ENCODE measurements at regions not wholly inside any gene's neighbourhood (a gene's known extent, or its start where the extent isn't known, plus 50 kb on each side); places are given as distances from the start of the nearest gene placed in this dataset.
"Not testable (repeated sequence)": the region's sequence is repeated elsewhere in the genome, so short reads cannot be mapped to it uniquely, and the experiment has no call there.

DNA sequence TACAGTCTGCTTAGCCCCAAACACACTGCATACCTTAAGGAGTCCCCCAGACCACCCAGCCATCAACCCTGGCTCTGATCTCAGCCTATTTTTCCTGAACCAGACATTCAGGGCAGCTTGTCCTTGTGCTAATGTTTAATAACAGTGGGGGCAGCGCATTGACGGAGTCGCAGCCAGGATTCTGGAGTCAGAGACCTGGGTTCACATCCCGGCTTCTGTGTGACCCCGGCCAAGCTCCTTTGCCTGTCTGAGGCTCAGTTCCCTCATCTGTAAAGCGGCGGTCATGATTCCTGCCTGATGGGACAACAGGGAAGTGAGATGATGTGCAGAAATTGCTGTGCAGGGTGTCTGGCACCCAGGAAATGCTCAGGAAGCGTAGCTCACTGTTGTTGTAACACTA is 63.1 kb downstream of the MATN1 start:
- DNase-seq = no peak

DNA sequence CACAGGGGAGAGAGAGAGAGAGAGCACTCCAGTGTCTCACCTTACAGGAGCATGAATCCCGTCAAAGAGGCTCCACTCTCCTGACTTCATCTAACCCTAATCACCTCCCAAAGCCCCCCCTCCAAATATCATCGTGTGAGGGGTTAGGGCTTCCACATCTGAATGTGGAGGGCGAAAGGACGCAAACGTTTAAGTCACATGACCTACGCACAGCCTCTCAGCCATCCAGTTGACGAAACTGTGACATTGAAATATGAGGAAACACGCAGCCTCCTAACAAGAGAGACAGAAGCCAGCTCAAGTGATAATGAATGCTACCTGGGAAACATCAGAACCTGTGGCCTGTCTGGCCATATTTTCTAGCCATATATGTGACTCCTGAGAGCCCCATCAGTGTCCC is 63.7 kb downstream of the MATN1 start:
- DNase-seq = no peak

DNA sequence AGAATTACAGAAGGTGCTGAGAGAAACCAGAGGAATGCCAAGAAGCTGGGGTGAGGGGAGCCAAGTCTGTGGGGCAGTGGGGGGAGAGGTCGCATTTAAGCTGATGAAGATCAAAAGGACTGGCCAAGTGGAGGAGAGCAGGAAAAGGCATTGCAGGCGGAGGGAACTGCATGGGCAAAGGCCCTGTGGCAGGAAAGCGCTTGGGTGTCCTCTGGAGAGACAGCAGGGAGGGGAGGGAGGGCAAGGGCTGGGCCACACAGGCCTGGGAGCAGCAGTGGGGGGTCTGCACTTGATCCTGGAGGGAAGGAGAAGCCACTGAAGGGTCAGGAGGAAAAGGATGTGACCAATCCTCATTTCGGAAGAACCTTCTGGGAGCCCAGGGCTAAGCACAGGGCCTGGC is 65.0 kb downstream of the MATN1 start:
- DNase-seq = not testable (repeated sequence)

DNA sequence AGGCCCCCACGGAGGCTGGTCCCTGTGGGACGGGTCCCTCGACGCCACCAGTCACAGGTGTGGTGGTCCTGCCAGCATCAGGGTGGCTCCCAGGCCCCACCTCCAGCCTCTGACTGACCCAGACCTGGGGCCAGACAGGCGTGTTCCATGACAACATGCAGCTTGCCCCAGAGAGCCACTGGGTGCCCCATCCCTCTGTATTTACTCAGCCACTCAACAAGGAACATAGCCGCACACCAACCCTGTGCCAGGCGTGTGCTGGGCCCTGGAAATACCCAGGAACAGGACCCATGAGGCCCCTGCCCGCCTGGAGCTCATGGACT is 65.4 kb downstream of the MATN1 start:
- DNase-seq = no peak

DNA sequence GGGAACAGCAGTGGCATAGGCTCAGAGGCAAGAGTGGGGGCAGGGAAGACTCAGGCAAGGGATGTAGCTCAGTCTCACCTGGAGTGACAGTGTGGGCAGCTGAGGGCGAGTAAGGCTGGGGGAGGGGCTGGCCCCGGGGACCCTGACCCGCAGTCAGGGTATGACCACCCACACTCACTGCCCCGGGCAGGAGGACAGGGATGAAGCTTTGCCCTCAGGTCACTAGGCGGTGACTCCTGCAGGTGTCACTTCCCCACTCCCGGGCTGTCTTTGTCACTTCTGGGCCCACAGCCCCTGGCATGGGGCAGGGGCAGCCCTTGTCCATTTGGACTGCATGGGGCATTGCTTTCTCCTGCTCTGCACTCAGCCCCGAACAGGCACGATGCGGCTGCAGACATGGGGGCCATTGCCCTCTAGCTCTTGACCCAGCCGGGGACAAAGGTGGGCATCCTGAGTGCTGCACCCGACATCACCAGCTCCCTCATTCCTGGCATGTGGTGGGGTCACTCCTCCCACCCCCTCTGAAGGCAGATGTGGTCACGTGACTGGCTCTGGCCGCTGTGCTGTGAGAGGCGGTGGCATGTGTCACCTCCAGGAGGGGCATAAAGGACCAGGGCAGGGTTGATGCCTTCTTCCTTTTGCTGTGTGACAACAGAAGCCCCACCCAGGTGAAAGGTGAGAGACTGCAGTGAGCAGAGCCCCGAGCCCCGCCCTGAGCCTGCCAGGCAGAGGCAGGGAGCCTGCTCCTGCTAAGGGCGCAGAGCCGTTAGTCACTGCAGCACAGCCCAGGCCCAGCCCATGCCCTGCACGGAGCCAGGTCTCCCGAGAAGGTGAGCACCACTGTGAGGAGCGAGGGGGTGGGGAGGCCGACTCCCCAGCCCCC is 66.0 kb downstream of the MATN1 start:
- DNase-seq = no peak

DNA sequence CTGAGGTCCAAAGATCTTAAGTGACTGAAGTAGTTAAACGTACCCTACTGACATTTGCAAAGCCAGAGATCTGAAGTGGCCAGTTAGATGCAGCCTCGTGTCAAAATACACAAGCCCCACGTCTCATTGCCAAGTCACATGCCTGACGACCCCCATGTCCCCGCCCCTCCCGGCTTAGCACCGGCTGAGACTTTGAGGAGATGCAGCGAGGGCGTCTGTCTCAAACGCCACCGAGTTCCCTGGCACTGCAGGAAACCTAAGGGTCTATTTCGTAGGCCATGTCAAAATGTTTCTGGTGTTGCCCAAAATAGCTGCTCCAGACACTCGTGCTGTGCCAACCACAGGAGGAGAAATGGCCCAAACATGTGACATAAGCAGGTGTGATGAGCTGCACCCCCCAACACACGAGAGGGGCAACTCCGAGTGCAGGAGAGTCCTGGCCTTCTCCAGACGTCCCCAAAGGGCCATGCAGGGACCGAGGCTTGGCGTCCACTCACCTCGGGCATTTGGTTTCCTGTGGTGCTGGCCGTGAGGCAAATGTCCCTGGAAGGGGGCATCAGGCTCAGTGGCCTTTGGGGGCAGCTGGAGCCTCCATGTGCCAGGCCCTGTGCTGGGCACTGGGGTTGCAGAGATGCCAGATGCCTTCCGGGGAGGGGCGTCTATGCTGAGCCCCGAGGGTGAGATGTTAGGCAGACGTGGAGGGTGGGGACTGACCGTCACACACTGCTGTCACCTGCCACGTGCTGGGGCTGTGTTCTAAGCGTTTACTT is 67.0 kb downstream of the MATN1 start:
- DNase-seq = no peak

DNA sequence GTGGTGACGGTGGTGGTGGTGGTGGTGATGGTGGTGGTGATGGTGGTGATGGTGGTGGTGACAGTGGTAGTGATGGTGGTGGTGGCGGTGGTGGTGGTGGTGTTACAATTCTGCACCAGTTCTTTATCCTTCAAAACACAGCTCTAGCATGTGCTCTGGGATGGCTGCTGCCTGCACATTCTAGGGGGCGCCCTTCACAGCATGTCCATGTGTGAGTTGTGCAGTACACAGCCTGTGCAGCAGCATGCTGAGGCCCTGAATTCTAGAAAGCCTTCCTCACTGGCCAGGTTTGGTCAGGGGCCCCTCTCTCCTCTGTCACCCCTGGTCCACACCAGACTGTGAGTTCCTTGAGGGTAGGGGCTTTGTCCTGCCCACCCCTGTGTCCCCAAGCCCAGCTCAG is 67.7 kb downstream of the MATN1 start:
- DNase-seq = no peak

DNA sequence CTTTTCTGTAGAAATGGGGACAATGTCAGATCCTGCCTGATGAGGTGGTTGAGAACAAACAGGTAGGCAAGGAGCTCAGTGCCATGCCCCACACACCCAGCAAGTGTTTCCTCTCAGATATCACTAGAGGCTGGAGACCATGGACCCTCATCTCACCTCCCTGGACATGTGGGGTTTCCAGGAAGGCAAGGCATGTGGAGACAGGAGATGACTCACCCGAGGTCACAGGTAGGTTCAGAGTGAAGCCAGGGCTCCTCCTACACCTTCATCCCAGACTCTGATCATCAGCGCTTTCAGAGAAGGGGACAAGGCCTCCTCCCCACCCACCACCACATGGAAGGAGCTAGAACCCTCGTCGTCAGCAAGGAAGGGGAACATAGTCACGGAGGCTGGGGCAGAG is 69.2 kb downstream of the MATN1 start:
- DNase-seq = no peak

DNA sequence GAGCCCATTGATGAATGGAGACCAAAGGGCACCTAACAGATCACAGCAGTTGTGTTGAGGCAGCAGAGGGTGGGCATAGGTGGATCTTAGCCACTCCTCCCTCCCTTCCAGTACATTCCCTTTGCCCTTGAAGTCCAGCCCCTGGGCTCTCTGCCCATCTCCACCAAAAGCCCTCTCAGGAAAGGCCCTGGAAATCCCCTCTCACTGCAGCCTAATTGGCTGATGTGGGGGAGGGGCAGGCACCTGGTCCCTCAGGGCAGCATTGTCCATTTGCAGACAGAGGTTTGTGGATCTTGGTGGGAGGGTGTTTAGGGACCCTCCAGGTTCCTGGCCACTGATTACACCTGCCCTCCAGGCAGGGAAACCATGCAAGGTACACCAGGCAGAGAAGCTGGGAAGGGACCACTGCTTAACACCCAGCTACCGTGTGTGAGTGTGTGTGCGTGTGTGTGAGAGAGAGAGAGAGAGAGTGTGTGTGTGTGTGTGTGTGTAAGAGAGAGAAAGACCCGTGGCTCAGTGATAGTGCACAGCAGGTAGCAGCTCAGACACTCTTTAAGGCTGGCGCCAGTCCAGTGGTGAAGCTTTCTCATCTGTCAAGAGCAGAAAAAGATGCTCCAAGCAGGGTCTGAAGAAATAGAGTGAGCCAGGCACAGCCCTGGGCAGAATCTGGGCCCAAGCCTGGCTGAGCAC is 71.1 kb downstream of the MATN1 start:
- DNase-seq = no peak

DNA sequence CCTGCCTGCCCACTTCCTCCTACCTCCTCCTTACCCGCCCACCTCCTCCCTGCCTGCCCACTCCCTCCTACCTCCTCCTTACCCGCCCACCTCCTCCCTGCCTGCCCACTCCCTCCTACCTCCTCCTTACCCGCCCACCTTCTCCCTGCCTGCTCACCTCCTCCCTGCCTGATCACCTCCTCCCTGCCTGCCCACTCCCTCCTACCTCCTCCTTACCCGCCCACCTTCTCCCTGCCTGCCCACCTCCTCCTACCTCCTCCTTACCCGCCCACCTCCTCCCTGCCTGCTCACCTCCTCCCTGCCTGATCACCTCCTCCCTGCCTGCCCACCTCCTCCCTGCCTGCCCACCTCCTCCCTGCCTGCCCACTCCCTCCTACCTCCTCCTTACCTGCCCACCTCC is 72.0 kb downstream of the MATN1 start:
- not testable (repeated sequence) for DNase-seq

DNA sequence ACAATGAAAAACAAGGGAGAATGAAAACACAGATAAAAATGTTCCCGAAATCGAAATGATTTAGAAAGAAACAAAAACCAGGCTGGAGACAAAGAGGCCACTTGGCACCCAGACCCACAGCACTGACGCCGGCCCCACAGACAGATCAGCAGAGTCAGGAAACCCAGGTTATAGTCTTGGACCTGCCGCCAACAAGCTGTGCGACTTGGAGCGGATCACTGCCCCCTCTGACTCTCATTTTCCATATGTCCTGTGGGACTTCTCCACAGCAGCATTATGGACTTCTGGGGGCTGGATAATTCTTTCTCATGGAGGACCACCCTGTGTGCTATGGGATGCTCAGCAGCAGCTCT is 72.4 kb downstream of the MATN1 start:
- no peak for DNase-seq

DNA sequence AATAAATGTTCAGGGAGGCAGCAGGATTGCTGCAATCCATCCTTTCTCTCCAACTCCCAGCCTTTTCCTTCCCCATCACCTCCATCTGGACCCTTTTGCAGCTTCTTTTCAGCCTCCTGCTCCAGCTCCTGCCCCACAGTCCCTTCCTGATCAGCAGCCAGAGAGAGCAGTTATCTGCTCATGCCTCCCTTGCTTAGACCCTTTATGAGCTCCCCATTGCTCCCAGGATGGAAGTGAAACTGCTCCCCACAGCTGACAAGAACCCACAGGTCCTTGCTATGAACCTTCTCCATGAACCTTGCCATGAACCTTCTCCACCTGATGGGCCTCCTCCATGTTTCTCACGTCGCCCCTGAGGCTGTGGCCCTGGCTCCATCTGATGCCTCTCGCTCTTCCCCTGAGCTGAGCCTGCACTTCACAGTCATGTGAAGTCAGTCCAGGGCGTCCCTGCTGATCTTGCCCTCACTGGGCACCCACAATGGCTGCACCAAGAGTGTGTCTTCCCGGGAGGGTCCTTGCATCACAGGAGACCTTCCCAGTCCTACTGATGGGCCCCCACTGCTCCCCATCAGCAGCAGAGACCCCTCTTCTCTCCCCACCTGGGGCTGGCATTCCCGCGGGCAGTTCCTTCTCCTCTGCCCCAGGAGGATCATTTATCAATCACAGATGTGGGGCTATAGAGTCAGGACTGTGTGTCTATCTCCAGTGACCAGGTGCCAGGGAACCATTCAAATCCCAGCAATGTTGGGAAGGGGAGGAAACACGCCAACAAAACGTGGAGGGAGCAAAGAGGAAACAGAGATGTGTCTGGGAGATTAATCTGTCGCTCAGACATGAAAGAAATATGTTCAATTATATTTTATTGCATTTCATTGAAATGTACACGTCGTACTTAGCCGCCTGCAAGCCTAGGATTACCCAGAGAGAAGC is 73.1 kb downstream of the MATN1 start:
- no peak for DNase-seq

DNA sequence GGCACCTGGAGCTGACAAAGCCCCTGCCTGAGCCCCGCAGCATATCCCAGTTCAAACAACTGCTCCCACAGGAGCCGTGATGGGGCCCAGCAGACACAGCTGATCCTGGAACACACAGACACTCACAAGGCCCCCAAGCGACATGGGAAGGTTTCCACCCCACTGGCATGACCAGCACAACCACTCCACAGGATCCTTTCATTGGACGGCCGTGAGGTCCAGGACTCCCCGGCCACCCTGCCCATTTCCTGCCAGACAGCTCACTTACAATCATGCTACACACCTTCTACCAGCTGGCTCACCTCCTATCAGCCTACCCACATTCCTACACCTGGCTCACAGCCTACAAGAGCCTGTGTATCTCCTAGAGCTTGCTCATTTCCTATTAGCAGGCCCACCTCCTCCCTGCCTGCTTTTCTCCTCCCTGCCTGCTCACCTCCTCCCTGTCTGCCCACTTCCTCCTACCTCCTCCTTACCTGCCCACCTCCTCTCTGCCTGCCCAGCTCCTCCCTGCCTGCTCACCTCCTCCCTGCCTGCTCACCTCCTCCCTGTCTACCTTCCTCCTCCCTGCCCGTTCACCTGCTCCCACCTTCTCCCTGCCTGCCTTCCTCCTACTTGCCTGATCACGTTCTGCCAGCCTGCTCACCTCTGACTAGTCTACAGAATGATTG is 73.9 kb downstream of the MATN1 start:
- DNase-seq = no peak

DNA sequence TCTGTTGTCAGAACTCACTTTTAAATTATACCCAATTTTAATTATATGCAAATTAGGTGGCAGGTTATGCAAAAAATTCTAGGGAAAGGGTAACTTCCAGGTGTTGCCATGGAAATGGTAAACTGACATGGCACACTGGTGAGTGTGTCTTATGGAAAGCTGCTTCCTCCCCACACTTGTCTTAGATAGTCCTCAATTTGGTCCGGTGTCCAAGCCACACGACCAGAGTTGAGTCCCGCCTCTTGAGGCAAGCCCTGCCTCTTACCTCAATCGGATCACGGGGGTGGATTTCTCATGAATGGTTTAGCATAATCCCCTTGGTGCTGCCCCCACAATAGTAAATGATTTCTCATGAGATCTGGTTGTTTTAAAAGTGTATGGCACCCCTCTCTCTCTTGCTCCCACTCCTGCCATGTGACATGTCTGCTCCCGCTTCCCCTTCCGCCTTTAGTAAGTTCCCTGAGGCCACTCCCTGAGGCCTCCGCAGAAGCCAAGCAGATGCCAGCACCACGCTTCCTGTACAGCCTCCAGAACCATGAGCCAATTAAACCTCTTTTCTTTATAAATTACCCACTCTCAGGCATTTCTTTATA is 74.9 kb downstream of the MATN1 start:
- no peak for DNase-seq

DNA sequence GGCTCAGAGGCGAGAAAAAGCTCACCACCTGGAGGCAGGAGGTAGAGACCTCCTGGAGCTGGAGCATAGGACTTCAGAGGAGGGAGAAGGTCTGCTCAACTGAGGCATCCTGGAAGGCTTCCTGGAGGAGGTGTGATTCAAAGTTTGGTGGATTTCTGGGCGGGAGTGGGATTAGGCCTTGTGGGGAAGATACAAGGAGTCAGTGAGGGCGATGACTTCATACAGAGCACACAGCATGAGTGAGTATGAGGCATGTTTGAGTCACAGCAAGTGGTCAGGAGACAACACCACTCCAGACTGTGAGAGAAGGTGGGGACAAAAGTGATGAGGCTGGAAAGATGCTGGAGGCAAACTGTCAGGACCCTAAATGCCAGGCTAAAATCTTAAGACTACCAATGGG is 77.6 kb downstream of the MATN1 start:
- DNase-seq = no peak

DNA sequence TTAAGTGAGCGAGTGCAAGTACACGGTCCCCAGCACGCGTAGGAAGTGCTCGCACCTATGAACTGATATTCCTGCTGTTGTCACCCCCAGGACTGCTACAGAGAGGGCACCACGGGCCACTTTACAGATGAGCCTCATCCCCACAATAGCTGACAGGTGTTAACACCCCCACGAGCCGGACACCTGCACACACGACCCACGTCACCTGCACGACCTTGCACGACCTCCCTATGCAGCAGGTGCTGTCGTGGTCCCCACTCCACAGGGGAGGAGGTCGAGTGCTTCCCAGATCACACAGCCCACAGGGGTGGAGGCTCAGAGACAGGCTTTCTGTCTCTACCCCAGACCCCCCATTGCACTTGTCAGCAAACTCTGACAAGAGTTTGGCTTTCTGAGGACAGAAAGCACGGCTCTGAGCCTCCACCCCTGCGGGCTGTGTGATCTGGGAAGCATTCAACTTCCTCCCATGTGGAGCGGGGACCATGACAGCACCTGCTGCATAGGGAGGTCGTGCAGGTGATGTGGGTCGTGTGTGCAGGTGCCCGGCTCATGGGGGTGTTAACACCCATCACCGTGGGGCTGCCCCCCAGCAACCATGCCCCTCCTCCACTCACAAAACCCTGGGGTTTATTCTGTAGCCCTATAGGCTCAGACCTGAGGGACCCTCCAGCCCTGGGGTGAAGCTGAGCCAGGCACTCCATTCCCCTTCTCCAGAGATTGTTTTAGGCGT is 80.8 kb downstream of the MATN1 start:
- DNase-seq = no peak

DNA sequence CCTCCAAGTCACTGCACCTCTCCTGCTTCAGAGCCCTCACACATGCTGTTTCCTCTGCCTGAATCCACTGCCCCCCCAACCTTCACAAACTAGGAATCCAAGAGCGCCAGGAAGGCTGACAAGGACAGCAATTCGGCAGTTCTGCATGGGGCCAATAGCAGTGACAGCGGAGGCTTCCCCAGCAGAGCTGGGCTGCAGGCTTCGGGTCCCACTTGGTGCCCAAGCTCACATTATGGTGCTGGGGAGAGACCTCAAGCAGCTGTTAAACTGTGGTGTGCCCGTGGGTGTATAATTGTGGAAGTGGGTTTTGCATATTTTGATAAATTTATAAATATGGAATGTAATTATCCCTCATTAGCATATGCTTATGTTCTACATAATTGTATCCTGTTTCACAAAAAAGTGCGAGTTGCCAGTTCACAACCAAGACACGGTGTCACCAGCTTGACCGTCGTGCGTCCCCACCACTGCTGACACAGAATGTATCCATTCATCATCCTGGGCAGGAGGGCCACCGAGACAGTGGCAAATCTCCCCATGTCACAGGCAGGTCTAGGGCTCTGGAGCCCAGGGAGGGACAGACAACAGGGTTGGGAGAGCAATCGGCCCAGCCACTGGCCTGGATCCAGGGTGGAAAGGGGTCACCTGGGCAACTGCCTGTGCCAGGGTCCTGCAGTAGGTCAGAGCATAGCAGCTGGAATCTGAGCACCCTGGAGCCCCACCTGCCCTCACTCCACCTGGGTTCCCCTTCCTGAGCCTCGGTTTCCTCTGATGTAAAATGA is 81.6 kb downstream of the MATN1 start:
- DNase-seq = no peak

DNA sequence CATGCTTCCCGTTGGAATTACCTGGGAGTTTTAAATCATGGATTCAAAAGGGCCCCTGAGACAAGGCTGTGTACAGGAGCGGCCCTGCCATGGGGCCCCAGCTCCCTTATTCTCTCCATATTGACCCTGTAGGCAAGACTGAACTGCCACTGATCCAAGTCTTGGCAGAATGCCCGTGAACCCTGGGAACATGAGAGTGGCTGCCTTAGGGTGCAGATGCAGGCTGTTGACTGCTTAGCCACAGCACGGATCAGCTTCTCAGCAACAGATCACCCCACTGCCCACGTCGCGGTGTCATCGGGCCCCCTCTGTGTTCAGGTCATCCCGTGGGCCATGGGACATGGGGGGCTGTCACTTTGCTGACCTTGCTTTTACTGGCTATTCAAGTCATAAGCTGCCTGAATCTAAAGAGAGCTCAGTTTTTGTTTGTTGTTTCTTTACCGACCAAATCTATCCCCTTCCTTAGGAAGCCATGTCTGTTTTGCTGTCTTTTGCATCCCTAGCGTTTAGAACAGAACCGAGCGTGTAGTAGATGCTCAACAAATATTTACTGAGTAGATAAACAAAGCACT is 83.4 kb downstream of the MATN1 start:
- no peak for DNase-seq

DNA sequence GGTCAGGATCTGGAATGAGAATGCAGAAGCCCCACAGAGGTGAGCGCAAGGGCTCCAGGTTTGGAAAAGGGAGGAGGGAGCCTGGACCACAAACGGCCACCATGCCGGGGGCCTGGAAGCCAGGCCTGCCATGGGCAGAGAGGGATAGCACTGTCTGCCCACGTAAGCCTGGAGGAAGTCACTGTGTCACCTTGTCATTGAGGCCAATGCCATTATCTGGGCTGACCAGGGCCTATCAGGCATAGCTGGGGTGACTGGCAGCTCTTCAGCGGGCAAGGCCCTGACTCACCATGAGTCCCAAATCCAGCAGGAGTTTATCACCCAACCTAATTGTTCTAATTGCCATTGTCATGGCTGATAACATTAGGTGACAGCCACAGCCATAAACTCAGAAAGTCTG is 84.6 kb downstream of the MATN1 start:
- DNase-seq = no peak

DNA sequence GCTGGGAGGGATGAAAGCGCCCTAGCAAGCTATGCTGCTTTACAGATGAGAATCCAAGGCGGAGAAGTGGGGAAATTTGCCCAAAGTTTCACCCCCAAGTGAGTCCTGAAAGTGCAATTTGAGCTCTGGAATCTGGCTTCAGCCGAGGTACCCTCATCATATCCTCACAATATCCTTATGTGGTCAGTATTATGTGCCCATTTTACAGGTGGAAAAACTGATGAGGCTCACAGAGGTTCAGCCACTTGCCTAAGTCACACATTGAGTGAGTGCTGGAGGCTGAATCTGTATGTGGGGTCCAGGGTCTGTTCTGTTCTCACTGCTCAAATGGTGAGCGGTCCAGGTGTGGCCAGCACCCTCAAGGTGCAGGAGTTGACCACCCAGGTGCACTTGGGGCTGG is 85.3 kb downstream of the MATN1 start:
- DNase-seq = no peak

Measured in CD4-positive, alpha-beta T cell treated with Interleukin-1 beta for 1 hour (primary cell).